ENCODE measurements at regions not wholly inside any gene's neighbourhood (a gene's known extent, or its start where the extent isn't known, plus 50 kb on each side); places are given as distances from the start of the nearest gene placed in this dataset.

DNA sequence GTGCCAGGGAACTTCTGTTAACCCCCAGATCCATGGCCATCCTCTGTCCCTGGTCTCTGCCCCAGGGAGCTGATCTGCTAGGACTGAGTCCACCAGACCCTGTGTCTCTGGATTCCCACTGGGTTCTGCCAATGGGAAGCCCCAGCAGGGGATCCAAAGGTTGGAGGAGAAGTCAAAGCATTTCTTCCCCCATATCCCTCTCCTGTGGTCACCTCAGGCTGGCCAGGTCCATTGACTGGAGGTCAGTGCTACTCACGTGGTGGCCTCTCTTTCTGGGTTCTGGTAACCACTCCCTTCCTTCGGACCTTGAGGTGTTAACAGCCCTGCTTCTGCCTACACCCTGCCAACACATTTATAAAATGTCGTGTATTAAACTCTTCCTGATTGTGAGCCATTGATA is 69.7 kb upstream of the NECTIN1 start:
- no peak overlapping the region for H3K27ac Mint-ChIP-seq (ENCODE audit: low read depth, unreplicated experiment)
- peaks cover 14% of the 10 kb centered on the region for H3K4me1 Mint-ChIP-seq (ENCODE audit: insufficient read depth, unreplicated experiment)
- TF ChIP-seq, protein P1, sequence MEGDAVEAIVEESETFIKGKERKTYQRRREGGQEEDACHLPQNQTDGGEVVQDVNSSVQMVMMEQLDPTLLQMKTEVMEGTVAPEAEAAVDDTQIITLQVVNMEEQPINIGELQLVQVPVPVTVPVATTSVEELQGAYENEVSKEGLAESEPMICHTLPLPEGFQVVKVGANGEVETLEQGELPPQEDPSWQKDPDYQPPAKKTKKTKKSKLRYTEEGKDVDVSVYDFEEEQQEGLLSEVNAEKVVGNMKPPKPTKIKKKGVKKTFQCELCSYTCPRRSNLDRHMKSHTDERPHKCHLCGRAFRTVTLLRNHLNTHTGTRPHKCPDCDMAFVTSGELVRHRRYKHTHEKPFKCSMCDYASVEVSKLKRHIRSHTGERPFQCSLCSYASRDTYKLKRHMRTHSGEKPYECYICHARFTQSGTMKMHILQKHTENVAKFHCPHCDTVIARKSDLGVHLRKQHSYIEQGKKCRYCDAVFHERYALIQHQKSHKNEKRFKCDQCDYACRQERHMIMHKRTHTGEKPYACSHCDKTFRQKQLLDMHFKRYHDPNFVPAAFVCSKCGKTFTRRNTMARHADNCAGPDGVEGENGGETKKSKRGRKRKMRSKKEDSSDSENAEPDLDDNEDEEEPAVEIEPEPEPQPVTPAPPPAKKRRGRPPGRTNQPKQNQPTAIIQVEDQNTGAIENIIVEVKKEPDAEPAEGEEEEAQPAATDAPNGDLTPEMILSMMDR (IDR thresholded peaks at IDR 0.05; ENCODE audit: unreplicated experiment), result no peak
- DNase-seq (ENCODE audit: unreplicated experiment), result no peak
- no peak overlapping the region for H3K4me3 Mint-ChIP-seq (ENCODE audit: unreplicated experiment)
- peaks cover 50% of the 10 kb centered on the region for H3K27me3 Mint-ChIP-seq (ENCODE audit: insufficient read depth, unreplicated experiment)
- CTCF ChIA-PET, result no interaction called here
- POLR2A ChIA-PET, result no interaction called here
- no peaks in the 10 kb centered on the region for H3K9me3 Mint-ChIP-seq (ENCODE audit: unreplicated experiment)
- H3K36me3 Mint-ChIP-seq (ENCODE audit: insufficient read depth, unreplicated experiment), result peaks cover 5% of the 10 kb centered on the region
- no TSS peak for BruUV-seq (replicated peaks)
- intact Hi-C loops (cut with micrococcal nuclease), result loop anchor here (10.0 kb wide), 1 partner anchor 66 kb away; no protein-coding TSS in a partner anchor

DNA sequence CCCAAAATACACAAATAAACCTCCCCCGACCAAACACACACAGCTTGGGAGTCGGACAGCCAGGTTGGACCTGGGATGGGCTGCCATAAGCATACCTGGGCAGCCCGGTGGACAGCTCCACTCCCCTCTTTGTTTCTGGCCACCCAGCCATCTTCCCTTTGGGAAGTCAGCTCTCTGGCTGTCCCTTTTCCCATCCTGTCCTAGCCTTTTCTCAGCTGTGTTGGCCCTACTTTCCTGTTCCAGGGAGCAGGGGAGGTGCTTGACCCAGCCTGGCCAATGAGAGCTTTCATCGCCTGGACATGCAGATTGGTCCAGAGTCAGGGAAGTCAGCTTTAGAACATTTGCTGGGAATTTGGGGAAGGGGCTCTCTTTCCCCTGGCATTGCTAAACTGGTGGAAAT is 68.7 kb upstream of the NECTIN1 start:
- ChIA-PET POLR2A (interaction anchor here (0.6 kb wide), 1 partner anchor 301 kb away, joined by 3 read pairs; no protein-coding TSS in a partner anchor), CTCF (no interaction called here)
- H3K4me1 Mint-ChIP-seq (ENCODE audit: insufficient read depth, unreplicated experiment), result peaks cover 14% of the 10 kb centered on the region
- no peak overlapping the region for H3K4me3 Mint-ChIP-seq (ENCODE audit: unreplicated experiment)
- peaks cover 5% of the 10 kb centered on the region for H3K36me3 Mint-ChIP-seq (ENCODE audit: insufficient read depth, unreplicated experiment)
- peaks cover 44% of the 10 kb centered on the region for H3K27me3 Mint-ChIP-seq (ENCODE audit: insufficient read depth, unreplicated experiment)
- H3K27ac Mint-ChIP-seq (ENCODE audit: low read depth, unreplicated experiment), result no peak overlapping the region
- H3K9me3 Mint-ChIP-seq (ENCODE audit: unreplicated experiment), result no peaks in the 10 kb centered on the region
- TF ChIP-seq, protein P1 (IDR thresholded peaks at IDR 0.05; ENCODE audit: unreplicated experiment), result no peak
- intact Hi-C loops (cut with micrococcal nuclease), result loop anchor here (10.0 kb wide), 1 partner anchor 67 kb away; no protein-coding TSS in a partner anchor
- BruUV-seq (replicated peaks), result no TSS peak
- no peak for DNase-seq (ENCODE audit: unreplicated experiment)

DNA sequence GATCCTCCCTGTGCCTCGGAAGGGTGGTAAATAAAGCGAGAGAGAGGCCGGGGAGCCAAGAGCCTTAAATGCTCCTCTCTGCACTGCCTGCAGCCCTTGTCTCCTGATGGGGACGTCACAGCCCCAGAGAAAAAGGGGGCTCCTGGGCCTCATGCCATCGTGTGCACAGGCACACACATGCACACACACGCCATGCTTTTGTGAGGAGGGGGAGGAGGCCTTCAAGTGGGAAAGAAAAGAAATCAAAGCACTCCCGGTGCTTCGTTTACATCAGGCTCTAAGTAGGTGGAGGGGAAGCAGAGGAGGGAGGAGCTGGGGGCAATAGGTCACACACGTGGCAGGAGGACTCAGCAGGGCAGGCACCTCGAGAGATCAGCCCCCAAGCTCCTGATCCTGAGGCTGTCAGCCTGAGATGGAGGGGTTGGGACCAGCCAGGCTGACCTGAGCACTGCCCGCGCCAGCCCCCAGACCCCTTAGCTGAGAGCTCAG is 68.2 kb upstream of the NECTIN1 start:
- peaks cover 39% of the 10 kb centered on the region for H3K27me3 Mint-ChIP-seq (ENCODE audit: insufficient read depth, unreplicated experiment)
- ChIA-PET POLR2A (no interaction called here), CTCF (no interaction called here)
- no peak for DNase-seq (ENCODE audit: unreplicated experiment)
- H3K27ac Mint-ChIP-seq (ENCODE audit: low read depth, unreplicated experiment), result no peak overlapping the region
- intact Hi-C loops (cut with micrococcal nuclease), result loop anchor here (10.0 kb wide), 1 partner anchor 68 kb away; no protein-coding TSS in a partner anchor
- H3K4me3 Mint-ChIP-seq (ENCODE audit: unreplicated experiment), result no peak overlapping the region
- peaks cover 14% of the 10 kb centered on the region for H3K4me1 Mint-ChIP-seq (ENCODE audit: insufficient read depth, unreplicated experiment)
- H3K9me3 Mint-ChIP-seq (ENCODE audit: unreplicated experiment), result no peaks in the 10 kb centered on the region
- H3K36me3 Mint-ChIP-seq (ENCODE audit: insufficient read depth, unreplicated experiment), result peaks cover 5% of the 10 kb centered on the region
- TF ChIP-seq, protein P1 (IDR thresholded peaks at IDR 0.05; ENCODE audit: unreplicated experiment), result no peak
- BruUV-seq (replicated peaks), result no TSS peak

DNA sequence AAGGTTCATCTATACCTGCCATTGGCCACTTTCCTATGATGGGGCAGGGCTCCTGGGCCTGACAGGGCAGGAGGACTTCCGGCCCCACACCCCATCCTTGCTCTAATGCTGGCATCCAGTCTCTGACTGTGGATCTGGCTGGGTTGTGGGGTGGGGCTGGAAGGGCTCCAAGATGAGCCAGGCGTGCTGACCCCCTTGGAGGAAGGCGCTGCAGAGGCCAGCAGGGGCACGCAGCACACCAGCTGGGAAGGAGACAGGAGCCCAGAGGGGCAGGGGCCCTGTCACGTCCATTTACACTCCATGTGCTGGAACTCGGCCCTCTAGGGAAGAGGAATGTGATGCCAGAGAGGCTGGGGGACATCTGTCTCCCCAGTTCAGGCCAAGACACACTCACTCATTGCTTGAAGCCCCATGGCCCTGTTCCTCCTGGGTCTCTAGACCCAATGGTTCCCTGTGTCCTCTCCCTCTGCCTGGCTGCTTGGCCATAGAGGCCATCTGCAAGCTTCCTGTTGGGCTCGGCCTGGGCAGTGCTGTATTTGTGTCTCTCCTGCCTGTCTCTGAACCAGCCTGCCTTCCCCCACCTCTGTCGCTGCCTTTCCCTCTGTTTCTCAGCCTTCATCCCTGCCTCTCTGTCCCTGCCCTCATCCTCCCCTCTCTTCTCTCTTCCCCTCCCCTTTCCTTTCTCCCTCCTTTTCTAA is 67.5 kb upstream of the NECTIN1 start:
- Mint-ChIP-seq H3K9me3 (ENCODE audit: unreplicated experiment) (no peaks in the 10 kb centered on the region), H3K4me1 (ENCODE audit: insufficient read depth, unreplicated experiment) (peaks cover 14% of the 10 kb centered on the region), H3K4me3 (ENCODE audit: unreplicated experiment) (no peak overlapping the region), H3K27me3 (ENCODE audit: insufficient read depth, unreplicated experiment) (peaks cover 32% of the 10 kb centered on the region), H3K27ac (ENCODE audit: low read depth, unreplicated experiment) (no peak overlapping the region), H3K36me3 (ENCODE audit: insufficient read depth, unreplicated experiment) (peaks cover 5% of the 10 kb centered on the region)
- POLR2A ChIA-PET, result no interaction called here
- no TSS peak for BruUV-seq (replicated peaks)
- TF ChIP-seq, protein P1 (IDR thresholded peaks at IDR 0.05; ENCODE audit: unreplicated experiment), result no peak
- no peak for DNase-seq (ENCODE audit: unreplicated experiment)
- intact Hi-C loops (cut with micrococcal nuclease), result loop anchor here (10.0 kb wide), 1 partner anchor 68 kb away; no protein-coding TSS in a partner anchor
- CTCF ChIA-PET, result no interaction called here

All from MCF 10A (cell line).